Frontal cortex (tissue), 3 donors: ENCODE measurements at regions not wholly inside any gene's neighbourhood (a gene's known extent, or its start where the extent isn't known, plus 50 kb on each side); places are given as distances from the start of the nearest gene placed in this dataset.

Experiments used
- DNase-seq, 2 donors: peaks; one replicate each; pipeline ENCODE4 v3.0.0; 2012; ENCODE audit warnings: low spot score in 2 of 2
- FAIRE-seq: peaks from 2 replicates; lab custom pipeline; 2012; peaks lifted over from hg19 to GRCh38; lab: Jason Lieb, UNC
- donor health status: control.
- donor health status: control.
- donor health status: control.

- DNase-seq (peak; percentile 8 to 29), FAIRE-seq (no peak)
Observed at GRCh38 chr1:221435504-221435904, 306.4 kb downstream of the DUSP10 start.

GRCh38 chr1:221437171-221437570 lies 304.7 kb downstream of the DUSP10 start:
- DNase-seq (no peak), FAIRE-seq (no peak)

- DNase-seq (no peak), FAIRE-seq (no peak)
Observed at GRCh38 chr1:221437926-221438325, 304.0 kb downstream of the DUSP10 start.

GRCh38 chr1:221439008-221439746 lies 302.7 kb downstream of the DUSP10 start:
- DNase-seq, result no peak

GRCh38 chr1:221439747-221440501 lies 302.0 kb downstream of the DUSP10 start:
- no peak for FAIRE-seq
- DNase-seq, result no peak

More at GRCh38 chr1:221439008-221439746, 302.7 kb downstream of the DUSP10 start:
- no peak for FAIRE-seq

- FAIRE-seq (no peak), DNase-seq (no peak)
Observed at GRCh38 chr1:221440658-221441057, 301.2 kb downstream of the DUSP10 start.

DNA sequence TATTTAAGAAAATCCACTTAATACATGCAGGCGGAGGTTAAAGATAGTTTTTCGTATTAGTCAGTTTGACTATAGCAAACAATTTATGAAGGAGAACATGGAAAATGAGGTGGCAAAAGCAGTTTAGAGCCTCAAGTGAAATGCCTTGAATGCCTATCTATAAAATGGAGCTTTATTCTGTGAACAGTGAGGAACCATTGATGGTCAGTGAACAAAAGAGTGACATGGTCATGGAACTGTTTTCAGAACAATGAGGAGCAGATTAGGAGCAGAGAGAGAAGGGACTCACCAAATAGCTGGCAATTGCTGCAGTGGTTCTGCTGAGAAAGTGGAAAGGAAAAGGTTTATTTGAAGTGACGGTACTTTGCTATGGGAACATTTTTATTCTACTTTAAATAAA lies 299.8 kb downstream of the DUSP10 start:
- no peak for DNase-seq
- no peak for FAIRE-seq

DNA sequence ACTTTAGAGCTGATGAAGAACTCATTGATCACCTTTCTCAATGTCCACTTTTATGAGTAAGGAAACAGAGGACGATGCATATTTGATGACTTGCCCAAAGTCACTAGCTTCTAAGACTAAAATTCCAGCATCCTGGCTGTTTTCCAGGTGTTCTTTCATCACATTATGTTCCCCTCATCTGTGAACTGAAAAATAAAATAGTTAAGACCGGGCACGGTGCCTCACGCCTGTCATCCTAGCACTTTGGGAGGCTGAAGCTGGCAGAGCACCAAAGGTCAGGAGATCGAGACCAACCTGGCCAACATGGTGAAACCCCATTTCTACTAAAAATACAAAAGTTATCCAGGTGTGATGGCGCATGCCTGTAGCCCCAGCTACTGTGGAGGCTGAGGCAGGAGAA lies 297.5 kb downstream of the DUSP10 start:
- DNase-seq, result no peak
- FAIRE-seq, result no peak

- DNase-seq (no peak), FAIRE-seq (no peak)
Observed at GRCh38 chr1:221448585-221449175, 293.2 kb downstream of the DUSP10 start.

DNA sequence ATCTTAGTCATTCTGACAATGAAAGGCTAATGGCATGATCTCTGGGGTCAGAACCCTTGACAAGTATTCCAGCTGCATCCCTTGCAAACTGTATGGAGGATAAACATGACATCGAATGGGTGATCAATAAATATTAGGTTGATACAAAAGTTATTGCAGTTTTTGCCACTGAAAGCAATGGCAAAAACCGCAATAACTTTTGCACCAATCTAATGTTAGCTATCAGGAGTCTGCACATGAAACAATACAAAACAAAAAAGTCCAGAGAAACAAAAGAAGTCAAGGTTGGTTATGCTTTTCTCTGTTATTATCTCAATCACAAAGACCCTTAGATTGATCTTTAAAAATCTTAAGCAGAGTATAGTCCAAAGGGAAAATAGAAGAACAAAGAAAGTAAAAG lies 292.7 kb downstream of the DUSP10 start:
- no peak for FAIRE-seq
- no peak for DNase-seq

- no peak for DNase-seq
- FAIRE-seq, result no peak
Observed at GRCh38 chr1:221449801-221450470, 292.0 kb downstream of the DUSP10 start.

DNA sequence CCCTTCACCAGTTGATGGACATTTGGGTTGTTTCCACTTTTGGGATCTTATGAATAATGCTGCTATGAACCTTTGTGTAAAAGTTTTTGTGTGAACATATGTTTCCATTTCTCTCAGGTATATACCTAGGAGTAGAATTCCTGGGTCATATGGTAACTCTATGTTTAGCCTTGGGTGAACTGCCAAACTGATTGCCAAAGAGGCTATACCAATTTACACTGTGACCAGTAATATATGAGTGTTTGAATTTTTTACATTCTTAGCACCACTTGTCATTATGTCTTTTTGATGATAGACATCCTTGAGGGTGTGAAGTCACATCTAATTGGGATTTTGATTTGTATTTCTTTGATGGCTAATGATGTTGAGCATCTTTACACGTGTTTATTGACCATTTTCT lies 290.1 kb downstream of the DUSP10 start:
- no peak for DNase-seq
- no peak for FAIRE-seq

GRCh38 chr1:221454096-221454495 lies 287.8 kb downstream of the DUSP10 start:
- no peak for DNase-seq
- FAIRE-seq, result no peak

DNA sequence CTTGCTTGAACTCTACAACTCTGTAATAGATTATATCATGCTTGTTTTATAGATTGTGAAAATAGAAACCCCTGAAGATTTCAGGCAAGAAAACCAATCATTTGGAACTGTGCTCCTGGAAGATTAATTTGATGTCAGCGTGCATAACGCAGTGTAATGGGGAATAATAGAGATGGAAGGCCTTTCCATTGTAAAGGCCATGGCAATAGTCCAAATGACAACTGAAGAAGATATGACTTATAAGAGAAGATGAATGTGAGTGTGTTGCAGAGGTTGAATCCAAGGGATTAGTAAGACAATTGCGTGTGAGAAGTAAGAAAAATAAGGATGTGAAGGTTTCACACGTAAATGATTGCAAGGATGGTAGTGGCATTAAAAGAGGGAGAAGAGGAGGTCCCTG lies 285.0 kb downstream of the DUSP10 start:
- no peak for DNase-seq
- no peak for FAIRE-seq

DNA sequence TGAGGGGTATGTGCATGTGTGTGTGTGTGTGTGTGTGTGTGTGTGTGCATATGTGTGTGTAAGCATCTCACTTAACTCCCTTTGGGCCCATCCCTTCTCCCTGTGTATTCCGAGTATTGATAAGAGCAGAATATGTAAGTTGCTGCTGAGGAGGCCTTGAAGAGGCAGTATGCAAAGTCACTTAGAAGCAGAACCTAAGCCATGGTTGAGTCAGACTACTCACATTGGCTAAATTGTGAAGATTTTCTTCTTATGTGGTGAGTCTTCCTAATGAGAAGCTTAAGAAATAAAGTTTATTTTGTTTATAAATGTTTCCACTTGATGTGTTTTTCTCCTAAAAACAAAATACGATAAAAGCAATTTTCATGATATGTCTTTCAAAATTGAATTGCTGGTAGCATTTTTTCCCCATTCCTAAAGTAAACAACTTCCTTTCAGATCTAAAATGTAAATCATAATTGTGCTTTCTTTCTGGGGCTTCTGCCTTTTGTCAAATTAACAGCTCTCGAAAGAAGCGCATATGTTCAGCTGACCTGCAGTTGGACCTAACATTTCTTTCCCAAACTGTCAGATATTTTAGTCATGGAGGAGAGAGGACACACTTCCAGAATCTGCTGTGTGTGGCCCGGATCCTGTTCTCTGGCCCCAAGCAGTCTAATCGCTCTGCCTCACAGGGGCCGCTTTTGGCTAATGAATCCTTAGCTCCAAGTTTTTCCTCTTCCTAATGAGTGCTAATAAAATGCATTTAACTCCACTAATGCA lies 284.0 kb downstream of the DUSP10 start:
- DNase-seq (no peak), FAIRE-seq (no peak)

GRCh38 chr1:221458447-221459156 lies 283.3 kb downstream of the DUSP10 start:
- DNase-seq (no peak), FAIRE-seq (no peak)

DNA sequence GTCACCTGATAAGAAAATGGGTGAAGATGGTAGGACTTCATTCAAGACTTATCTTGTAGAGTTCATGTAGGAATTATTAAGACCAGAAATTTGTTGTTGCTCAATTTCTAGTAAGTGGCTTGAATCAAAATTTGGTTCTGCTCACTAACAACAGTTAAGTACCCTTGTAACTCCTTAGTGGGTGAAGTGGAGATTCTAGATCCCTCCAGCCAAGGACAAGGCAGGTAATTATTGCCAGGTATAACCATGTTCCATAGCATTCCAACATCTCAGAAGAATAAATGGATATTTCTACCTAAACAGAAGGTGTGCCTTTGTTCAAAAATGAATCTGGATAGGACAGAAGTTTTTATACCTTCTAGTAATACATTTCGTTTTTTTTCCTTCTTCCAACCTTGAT lies 282.3 kb downstream of the DUSP10 start:
- FAIRE-seq (no peak), DNase-seq (no peak)

GRCh38 chr1:221462345-221462744 lies 279.5 kb downstream of the DUSP10 start:
- no peak for DNase-seq
- FAIRE-seq, result no peak

DNA sequence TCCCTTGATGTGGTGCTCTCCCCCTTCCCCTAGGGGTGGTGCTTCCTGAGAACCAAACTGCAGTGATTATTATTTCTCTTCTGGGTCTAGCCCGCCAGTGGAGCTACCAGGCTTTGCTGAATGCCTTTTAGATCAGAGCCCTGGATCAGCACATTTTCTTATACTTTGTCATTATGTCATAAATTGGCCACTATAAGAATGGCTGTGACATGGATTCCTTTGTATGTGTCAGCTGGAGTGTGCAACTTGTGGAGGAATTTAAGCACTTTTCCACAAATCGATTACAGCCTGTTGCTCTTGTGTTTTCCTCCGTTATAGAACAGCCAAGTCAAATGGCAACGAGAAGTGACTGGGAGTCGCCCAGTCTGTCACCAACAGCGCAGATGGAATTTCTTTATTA lies 273.3 kb downstream of the DUSP10 start:
- DNase-seq (no peak), FAIRE-seq (no peak)
